Right lobe of liver (tissue), 6 donors: ENCODE measurements at regions not wholly inside any gene's neighbourhood (a gene's known extent, or its start where the extent isn't known, plus 50 kb on each side); places are given as distances from the start of the nearest gene placed in this dataset.

Source experiments
- ATAC-seq, 4 donors: fragments of 200-7000 bp; cut with Tn5 transposase; one replicate each; pipeline ENCODE4 v1.9.1; 2020; ENCODE audit warnings: mild to moderate bottlenecking in 4 of 4, moderate library complexity in 4 of 4
- DNase-seq, 3 donors: peaks; one replicate each; pipeline ENCODE4 v3.0.0-alpha.2; 2020
- H3K27ac ChIP-seq, 3 donors: fragments of 200-600 bp; one replicate each; pipeline ENCODE4 v1.8.0; 2022
- H3K27me3 ChIP-seq, 2 donors: fragments of 200-600 bp; one replicate each; pipeline ENCODE4 v1.8.0; 2022
- H3K36me3 ChIP-seq, 4 donors: fragments of 200-600 bp; sonication (generic) in 1 of 4; one replicate each; pipeline versions ENCODE4 v1.5.1 to v1.8.0; 2017 to 2022; ENCODE audit warnings: control low read depth in 1 of 4
- H3K4me1 ChIP-seq, 4 donors: fragments of 200-600 bp; sonication (generic) in 1 of 4; one replicate each; pipeline versions ENCODE4 v1.5.1 to v1.8.0; 2017 to 2022; ENCODE audit warnings: control low read depth in 1 of 4
- H3K4me3 ChIP-seq, 3 donors: fragments of 200-600 bp; one replicate each; pipeline ENCODE4 v1.8.0; 2022
- H3K9me3 ChIP-seq, 4 donors: fragments of 200-600 bp; sonication (generic) in 1 of 4; one replicate each; pipeline versions ENCODE4 v1.5.1 to v1.8.0; 2017 to 2022; ENCODE audit warnings: control low read depth in 1 of 4
- POLR2A ChIP-seq: fragments of 450-650 bp; IDR thresholded peaks from one replicate; pipeline ENCODE4 v1.6.1; 2017; ENCODE audit warnings: antibody characterized with exemption, mild to moderate bottlenecking
- WGBS: methylation state at CpG from one replicate; pipeline ENCODE4 v1.1.6; 2018; ENCODE audit warnings: low coverage, low lambda C conversion rate; ENCODE audit not compliant: insufficient coverage; ENCODE audit errors: missing lambda C conversion rate; 5-methylcytosine and 5-hydroxymethylcytosine counted together
- intact Hi-C, 2 donors: fragments of 100-400 bp; cut with DNase I; formaldehyde crosslinking; loops; one replicate each; pipeline versions ENCODE4 v1.11.2 to v1.14.1; 2022
- TF ChIP-seq, protein P1 (sequence below), 4 donors: fragments of 200-600 bp in 3 of 4; fragments of 450-650 bp in 1 of 4; IDR thresholded peaks; one replicate each; pipeline versions ENCODE4 v1.5.1 to v1.8.0; 2016 to 2022; ENCODE audit warnings: antibody characterized with exemption in 4 of 4, mild to moderate bottlenecking in 2 of 4
- donor health status: DM: no; HTN: yes; CAD: no.
- donor health status: DM: no; HTN: no; CAD: no.
- donor health status: DM: no; HTN: no; CAD: no.
- donor health status: DM: no; HTN: yes; CAD: no.
- donor health status: DM: no; HTN: yes; CAD: no.

DNA sequence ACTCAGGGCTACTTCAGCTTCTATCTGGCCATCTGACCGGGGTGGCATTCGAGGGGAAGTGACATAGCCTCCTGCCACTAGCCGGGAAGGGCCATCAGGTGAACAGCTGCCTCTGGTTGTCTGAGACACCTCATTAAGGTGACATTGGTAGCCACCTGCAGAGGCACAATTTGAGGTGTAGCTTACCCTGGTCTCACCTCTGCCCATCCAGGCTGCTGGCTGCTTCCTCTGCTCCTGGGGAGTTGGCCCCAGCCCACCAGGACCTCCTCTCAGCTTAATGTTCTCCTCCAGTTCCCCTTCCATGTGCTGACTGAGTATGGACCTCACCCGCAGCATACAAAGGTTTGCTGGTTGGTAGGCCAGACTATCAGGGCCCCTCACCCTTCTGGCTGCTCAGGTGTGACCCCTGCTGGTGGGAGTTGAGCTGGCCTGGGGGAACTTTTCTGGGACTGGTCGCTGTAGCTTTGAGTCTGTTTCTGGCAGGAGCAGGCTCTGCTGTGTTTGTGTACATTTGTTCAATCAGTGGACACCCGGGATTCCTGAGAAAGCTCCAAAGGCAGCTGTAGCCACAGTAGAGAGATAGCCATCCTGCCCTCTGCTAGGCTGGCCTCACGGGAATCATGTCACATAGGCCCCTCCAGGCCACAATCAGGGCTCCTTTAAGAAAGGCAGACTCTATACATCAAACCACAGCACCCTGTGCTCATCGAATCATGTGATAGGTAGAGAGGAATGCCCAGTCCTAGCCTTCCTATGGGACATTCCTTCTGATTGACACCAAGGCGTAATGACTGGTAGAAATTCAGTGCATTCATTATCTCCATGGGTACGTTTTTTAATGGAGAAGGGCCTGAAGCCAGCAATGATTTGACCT, 295.1 kb upstream of the PLET1 start:
- Histone ChIP-seq H3K4me1 (no peaks in the 10 kb centered on the region), H3K4me3 (no peak overlapping the region), H3K27me3 (no peaks in the 10 kb centered on the region), H3K36me3 (no peaks in the 10 kb centered on the region), H3K27ac (no peak overlapping the region), H3K9me3 (no peaks in the 10 kb centered on the region)
- ATAC-seq (peak; percentile 85 to 94 (median 88)), DNase-seq (peak; percentile 60 to 71 (median 63))
- WGBS, result 47% methylated on average over 5 of the region's 10 CpGs
- TF ChIP-seq, protein P1, sequence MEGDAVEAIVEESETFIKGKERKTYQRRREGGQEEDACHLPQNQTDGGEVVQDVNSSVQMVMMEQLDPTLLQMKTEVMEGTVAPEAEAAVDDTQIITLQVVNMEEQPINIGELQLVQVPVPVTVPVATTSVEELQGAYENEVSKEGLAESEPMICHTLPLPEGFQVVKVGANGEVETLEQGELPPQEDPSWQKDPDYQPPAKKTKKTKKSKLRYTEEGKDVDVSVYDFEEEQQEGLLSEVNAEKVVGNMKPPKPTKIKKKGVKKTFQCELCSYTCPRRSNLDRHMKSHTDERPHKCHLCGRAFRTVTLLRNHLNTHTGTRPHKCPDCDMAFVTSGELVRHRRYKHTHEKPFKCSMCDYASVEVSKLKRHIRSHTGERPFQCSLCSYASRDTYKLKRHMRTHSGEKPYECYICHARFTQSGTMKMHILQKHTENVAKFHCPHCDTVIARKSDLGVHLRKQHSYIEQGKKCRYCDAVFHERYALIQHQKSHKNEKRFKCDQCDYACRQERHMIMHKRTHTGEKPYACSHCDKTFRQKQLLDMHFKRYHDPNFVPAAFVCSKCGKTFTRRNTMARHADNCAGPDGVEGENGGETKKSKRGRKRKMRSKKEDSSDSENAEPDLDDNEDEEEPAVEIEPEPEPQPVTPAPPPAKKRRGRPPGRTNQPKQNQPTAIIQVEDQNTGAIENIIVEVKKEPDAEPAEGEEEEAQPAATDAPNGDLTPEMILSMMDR (IDR thresholded peaks at IDR 0.05), result peak; percentile 62 to 76 (median 67)
- no peak for TF ChIP-seq POLR2A
- intact Hi-C loops, result loop anchor here in 1 of 2 donors (10.0 kb wide), 1 partner anchor 271 kb away; no protein-coding TSS in a partner anchor

DNA sequence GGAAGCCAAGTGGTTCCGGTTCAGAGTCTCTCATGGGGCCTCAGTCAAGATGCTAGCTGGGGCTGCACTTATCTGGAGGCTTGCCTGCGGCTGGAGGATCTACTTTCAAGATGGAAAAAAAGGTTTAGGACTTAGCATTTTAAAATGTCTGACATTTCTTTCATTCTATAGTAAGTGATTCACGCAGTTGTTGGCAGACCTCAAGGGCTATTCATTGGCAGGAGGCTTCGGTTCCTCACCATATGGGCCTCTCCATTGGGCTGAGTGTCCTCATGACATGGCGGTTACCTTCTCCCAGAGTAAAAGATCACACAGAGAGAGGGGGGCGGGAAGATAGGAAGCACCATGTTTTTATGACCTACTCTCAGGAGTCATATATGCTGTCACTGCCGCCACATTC, 298.0 kb upstream of the PLET1 start:
- ATAC-seq, result no peak
- Histone ChIP-seq H3K4me1 (peaks cover 0 to under 1% (median 0%) of the 10 kb centered on the region in 4 donors), H3K36me3 (no peaks in the 10 kb centered on the region), H3K27ac (no peak overlapping the region), H3K27me3 (no peaks in the 10 kb centered on the region), H3K9me3 (no peaks in the 10 kb centered on the region), H3K4me3 (no peak overlapping the region)
- TF ChIP-seq POLR2A, result no peak
- TF ChIP-seq, protein P1 (IDR thresholded peaks at IDR 0.05), result no peak
- intact Hi-C loops, result loop anchor here in 1 of 2 donors (10.0 kb wide), 1 partner anchor 274 kb away; no protein-coding TSS in a partner anchor
- no peak for DNase-seq
- 75% methylated on average over 7 of the region's 7 CpGs for WGBS

DNA sequence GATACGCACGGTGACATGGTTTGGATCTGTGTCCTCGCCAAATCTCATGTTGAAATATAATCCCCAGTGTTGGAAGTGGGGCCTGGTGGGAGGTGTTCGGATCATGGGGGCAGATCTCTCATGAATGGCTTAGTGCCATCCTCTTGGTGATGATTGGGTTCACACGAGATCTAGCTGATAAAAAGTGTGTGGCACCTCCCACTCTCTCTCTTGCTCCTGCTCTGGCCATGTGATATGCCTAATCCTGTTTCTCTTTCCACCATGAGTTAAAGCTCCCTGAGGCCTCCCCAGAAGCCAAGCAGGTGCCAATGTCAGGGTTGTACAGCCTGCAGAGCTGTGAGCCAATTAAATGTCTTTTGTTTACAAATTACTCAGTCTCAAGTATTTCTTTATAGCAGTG, 303.1 kb upstream of the PLET1 start:
- ATAC-seq, result peak; percentile 14 to 57 (median 30)
- TF ChIP-seq, protein P1 (IDR thresholded peaks at IDR 0.05), result no peak
- no peak for TF ChIP-seq POLR2A
- no peak overlapping the region for H3K4me3 ChIP-seq
- H3K36me3 ChIP-seq, result no peaks in the 10 kb centered on the region
- peaks cover 0 to 15% (median 4%) of the 10 kb centered on the region in 4 donors for H3K4me1 ChIP-seq
- DNase-seq, result peak in 1 of 3 donors; percentile 54
- H3K27me3 ChIP-seq, result no peaks in the 10 kb centered on the region
- intact Hi-C loops, result no loop called here
- peak overlapping the region; percentile 35 to 88 (median 70) for H3K27ac ChIP-seq
- 69% methylated on average over 4 of the region's 5 CpGs for WGBS
- no peaks in the 10 kb centered on the region for H3K9me3 ChIP-seq

DNA sequence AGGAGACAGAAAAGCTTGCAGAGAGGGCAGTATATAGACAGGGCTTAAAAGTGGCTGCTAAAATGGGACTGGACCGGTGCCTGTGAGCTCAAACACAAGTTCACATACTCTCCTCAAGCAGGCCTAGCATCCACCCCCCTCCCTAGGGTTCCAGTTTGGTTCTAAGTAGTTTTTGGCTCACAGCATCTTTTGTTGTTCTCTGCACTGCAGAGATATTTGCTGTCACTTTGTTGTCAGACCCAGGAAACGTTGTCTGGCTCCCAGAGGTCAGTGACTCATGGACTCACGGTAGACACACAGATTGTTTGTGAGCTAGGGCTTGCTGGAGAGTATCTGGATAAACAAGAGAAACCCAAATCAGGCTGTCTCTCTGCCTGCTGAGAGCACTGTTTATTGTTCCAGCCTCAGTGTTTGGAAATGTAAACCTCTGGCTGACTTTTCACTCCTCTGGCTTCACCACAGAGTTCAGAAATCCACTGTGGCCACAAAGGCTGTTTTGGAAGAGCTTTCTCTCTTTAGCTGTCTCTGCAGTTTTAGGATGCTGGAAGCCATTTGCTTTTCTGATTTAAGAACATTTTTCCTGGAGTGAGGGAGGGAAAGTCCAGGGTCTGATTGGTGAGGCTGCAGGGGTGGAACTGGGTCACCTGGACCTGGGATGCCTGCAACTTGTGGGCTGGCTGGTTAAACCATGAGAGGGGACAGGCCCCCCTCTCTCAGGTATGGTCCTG, 303.7 kb upstream of the PLET1 start:
- peak; percentile 44 to 83 (median 76) for DNase-seq
- peaks cover 0 to 15% (median 4%) of the 10 kb centered on the region in 4 donors for H3K4me1 ChIP-seq
- no peak overlapping the region for H3K4me3 ChIP-seq
- intact Hi-C loops, result no loop called here
- no peaks in the 10 kb centered on the region for H3K27me3 ChIP-seq
- TF ChIP-seq, protein P1 (IDR thresholded peaks at IDR 0.05), result no peak
- TF ChIP-seq POLR2A, result no peak
- H3K27ac ChIP-seq, result peak overlapping the region; percentile 65 to 88 (median 70)
- no peaks in the 10 kb centered on the region for H3K36me3 ChIP-seq
- ATAC-seq, result peak; percentile 94 to 98 (median 97)
- H3K9me3 ChIP-seq, result no peaks in the 10 kb centered on the region
- 15% methylated on average over 3 of the region's 3 CpGs for WGBS
